Endothelial cell of umbilical vein (primary cell): ENCODE measurements at regions not wholly inside any gene's neighbourhood (a gene's known extent, or its start where the extent isn't known, plus 50 kb on each side); places are given as distances from the start of the nearest gene placed in this dataset.

Experiments used
- BruUV-seq: library from RNA; stranded (reverse); fragments of 400-500 nt; replicated peaks from 2 replicates; lab custom pipeline; 2021; lab: Mats Ljungman, UMichigan
- CTCF ChIA-PET: fragments of 300-600, 350-600 bp; sonication (Branson Sonifier 250); formaldehyde crosslinking; loops from one replicate; lab custom pipeline; 2021; ENCODE audit warnings: antibody characterized with exemption, inconsistent platforms; lab: Charles Lee
- POLR2A ChIA-PET: fragments of 300-600, 350-600 bp; sonication (Branson Sonifier 250); formaldehyde crosslinking; loops from one replicate; lab custom pipeline; 2021; ENCODE audit warnings: antibody characterized with exemption, inconsistent platforms; lab: Charles Lee
- DNase-seq: peaks from one replicate; pipeline ENCODE4 v3.0.0-alpha.2; 2011; ENCODE audit warnings: low read depth, low spot score
- FAIRE-seq: peaks from 2 replicates; lab custom pipeline; 2011; peaks lifted over from hg19 to GRCh38; lab: Jason Lieb, UNC
- H2AFZ ChIP-seq: 2 replicates; pipeline ENCODE4 v1.6.0; 2012; ENCODE audit warnings: low read depth, low read length, control low read depth, inconsistent platforms
- H3K27ac ChIP-seq: 2 replicates; pipeline ENCODE4 v1.5.1; 2011; ENCODE audit warnings: low read depth, mild to moderate bottlenecking, control low read depth, low read length, moderate library complexity; ENCODE audit not compliant: insufficient read depth
- H3K27me3 ChIP-seq, 2 experiments: 2 replicates each; pipeline versions ENCODE4 v1.6.0 to v1.6.1; 2011; ENCODE audit warnings: low read length in 2 of 2, mixed read lengths in 1 of 2; ENCODE audit not compliant: control insufficient read depth in 2 of 2, insufficient read depth in 2 of 2
- H3K36me3 ChIP-seq, 2 experiments: 2 replicates in 1 of 2; 3 replicates in 1 of 2; pipeline ENCODE4 v1.5.1; 2011; ENCODE audit warnings: low read length in 2 of 2, mild to moderate bottlenecking in 1 of 2, moderate library complexity in 1 of 2; ENCODE audit not compliant: control insufficient read depth in 2 of 2, insufficient read depth in 2 of 2; ENCODE audit errors: extremely low read depth in 1 of 2
- H3K4me1 ChIP-seq: 3 replicates; pipeline ENCODE4 v1.5.1; 2011; ENCODE audit warnings: mild to moderate bottlenecking, low read length; ENCODE audit not compliant: control insufficient read depth, insufficient read depth; ENCODE audit errors: extremely low read depth
- H3K4me2 ChIP-seq: 2 replicates; pipeline ENCODE4 v1.6.1; 2011; ENCODE audit warnings: low read length, control low read depth, mixed read lengths; ENCODE audit not compliant: insufficient read depth
- H3K4me3 ChIP-seq, 3 experiments: fragments of 200-600 bp in 1 of 3; sonication (generic), shearing (Covaris generic) in 1 of 3; replicated peaks in 1 of 3; 2 replicates each; pipeline ENCODE4 v1.5.1; 2011 to 2016; ENCODE audit warnings: control low read depth in 3 of 3, low read length in 3 of 3, mild to moderate bottlenecking in 2 of 3, inconsistent platforms in 1 of 3, low read depth in 1 of 3, moderate library complexity in 1 of 3; ENCODE audit not compliant: insufficient read depth in 1 of 3
- H3K79me2 ChIP-seq: 2 replicates; pipeline ENCODE4 v1.6.0; 2012; ENCODE audit warnings: low read length, inconsistent platforms; ENCODE audit not compliant: control insufficient read depth, insufficient read depth
- H3K9ac ChIP-seq: replicated peaks from 2 replicates; pipeline ENCODE3; 2011; ENCODE audit warnings: low read length, control low read depth; ENCODE audit not compliant: insufficient read depth; ENCODE audit errors: extremely low read depth
- H3K9me1 ChIP-seq: replicated peaks from 3 replicates; pipeline ENCODE4 v1.6.0; 2011; ENCODE audit warnings: mild to moderate bottlenecking, low read length; ENCODE audit not compliant: control insufficient read depth, insufficient read depth; ENCODE audit errors: extremely low read depth
- H3K9me3 ChIP-seq: replicated peaks from 2 replicates; pipeline ENCODE4 v1.5.1; 2012; ENCODE audit warnings: low read length, inconsistent platforms; ENCODE audit not compliant: control insufficient read depth, insufficient read depth
- H4K20me1 ChIP-seq: replicated peaks from 2 replicates; pipeline ENCODE3; 2011; ENCODE audit warnings: mild to moderate bottlenecking, low read length; ENCODE audit not compliant: control insufficient read depth, insufficient read depth; ENCODE audit errors: extremely low read depth
- EZH2 ChIP-seq: IDR thresholded peaks from 2 replicates; pipeline ENCODE4 v1.6.1; 2012; ENCODE audit warnings: borderline replicate concordance, low read depth, mild to moderate bottlenecking, moderate library complexity, low read length, inconsistent platforms; ENCODE audit not compliant: severe bottlenecking
- FOS ChIP-seq: IDR thresholded peaks from 2 replicates; pipeline ENCODE4 v1.6.1; 2011; ENCODE audit warnings: mild to moderate bottlenecking, low read length, moderate library complexity, borderline replicate concordance; ENCODE audit not compliant: insufficient read depth
- GATA2 ChIP-seq: IDR thresholded peaks from 2 replicates; pipeline ENCODE4 v1.7.0; 2011; ENCODE audit warnings: low read depth, mild to moderate bottlenecking, moderate library complexity, mixed read lengths, low read length; ENCODE audit not compliant: insufficient read length, insufficient read depth
- POLR2A ChIP-seq: IDR thresholded peaks from 2 replicates; pipeline ENCODE4 v1.6.1; 2012; ENCODE audit warnings: low read depth, mild to moderate bottlenecking, control low read depth, low read length
- dilution Hi-C: fragments of 300-500 bp; cut with MboI; formaldehyde crosslinking; loops from one replicate; pipeline ENCODE4 v1.15.0; 2019; ENCODE audit warnings: low sequenced_read_pairs; ENCODE audit not compliant: extremely low pct_ligation_motif_present
- intact Hi-C: fragments of 100-400 bp; cut with micrococcal nuclease; formaldehyde crosslinking; loops from one replicate; pipeline ENCODE4 v1.10.0; 2022
- TF ChIP-seq, protein P1 (sequence below), 2 donors: IDR thresholded peaks; 1 replicate in 1 of 2; 2 replicates in 1 of 2; pipeline ENCODE4 v1.5.1; 2011; ENCODE audit warnings: low read length in 2 of 2, mild to moderate bottlenecking in 2 of 2, moderate library complexity in 2 of 2, control low read depth in 1 of 2, inconsistent platforms in 1 of 2, low read depth in 1 of 2; ENCODE audit not compliant: insufficient read depth in 1 of 2; ENCODE audit errors: extremely low read depth in 1 of 2
- TF ChIP-seq, protein P2 (sequence below): IDR thresholded peaks from 2 replicates; pipeline ENCODE4 v1.6.1; 2011; ENCODE audit not compliant: insufficient read depth, insufficient read length

DNA sequence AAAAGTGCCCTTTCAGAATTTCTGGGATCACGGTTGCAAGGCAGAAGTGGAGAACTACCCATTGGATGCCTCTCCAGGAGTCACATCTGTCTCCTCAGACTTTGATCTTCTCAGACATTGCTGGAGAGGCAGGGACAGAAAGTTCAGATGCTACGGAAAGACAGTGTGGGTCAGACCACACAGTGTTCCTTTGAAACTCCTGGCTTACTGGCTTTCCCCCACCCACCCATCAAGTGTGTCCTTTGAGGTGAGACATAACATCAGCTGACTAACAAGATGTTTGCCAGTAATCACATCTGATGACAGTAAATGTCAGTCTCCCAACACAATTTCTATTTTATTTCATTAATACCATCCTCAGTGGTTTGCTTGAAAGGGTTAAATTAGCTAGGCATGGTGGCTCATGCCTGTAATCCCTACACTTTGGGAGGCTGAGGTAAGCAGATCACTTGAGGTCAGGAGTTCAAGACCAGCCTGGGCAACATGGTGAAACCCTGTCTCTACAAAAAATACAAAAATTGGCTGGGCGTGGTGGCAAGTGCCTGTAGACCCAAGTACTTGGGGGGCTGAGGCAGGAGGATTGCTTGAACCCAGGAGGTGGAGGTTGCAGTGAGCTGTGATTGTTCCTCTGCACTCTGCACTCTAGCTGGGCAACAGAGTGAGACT lies 67.2 kb upstream of the SNX9 start:
- FAIRE-seq, result no peak

More for the DNA sequence above, 67.2 kb upstream of the SNX9 start:
- no peak overlapping the region for H3K4me2 ChIP-seq
- H3K27ac ChIP-seq, result no peak overlapping the region
- TF ChIP-seq EZH2 (no peak), POLR2A (no peak), GATA2 (no peak), FOS (no peak)
- TF ChIP-seq, protein P1, sequence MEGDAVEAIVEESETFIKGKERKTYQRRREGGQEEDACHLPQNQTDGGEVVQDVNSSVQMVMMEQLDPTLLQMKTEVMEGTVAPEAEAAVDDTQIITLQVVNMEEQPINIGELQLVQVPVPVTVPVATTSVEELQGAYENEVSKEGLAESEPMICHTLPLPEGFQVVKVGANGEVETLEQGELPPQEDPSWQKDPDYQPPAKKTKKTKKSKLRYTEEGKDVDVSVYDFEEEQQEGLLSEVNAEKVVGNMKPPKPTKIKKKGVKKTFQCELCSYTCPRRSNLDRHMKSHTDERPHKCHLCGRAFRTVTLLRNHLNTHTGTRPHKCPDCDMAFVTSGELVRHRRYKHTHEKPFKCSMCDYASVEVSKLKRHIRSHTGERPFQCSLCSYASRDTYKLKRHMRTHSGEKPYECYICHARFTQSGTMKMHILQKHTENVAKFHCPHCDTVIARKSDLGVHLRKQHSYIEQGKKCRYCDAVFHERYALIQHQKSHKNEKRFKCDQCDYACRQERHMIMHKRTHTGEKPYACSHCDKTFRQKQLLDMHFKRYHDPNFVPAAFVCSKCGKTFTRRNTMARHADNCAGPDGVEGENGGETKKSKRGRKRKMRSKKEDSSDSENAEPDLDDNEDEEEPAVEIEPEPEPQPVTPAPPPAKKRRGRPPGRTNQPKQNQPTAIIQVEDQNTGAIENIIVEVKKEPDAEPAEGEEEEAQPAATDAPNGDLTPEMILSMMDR (IDR thresholded peaks at IDR 0.05; ENCODE audit: extremely low read depth in 1 of 2, insufficient read depth in 1 of 2, low read depth in 1 of 2, low read length in 2 of 2), result no peak
- TF ChIP-seq, protein P2, sequence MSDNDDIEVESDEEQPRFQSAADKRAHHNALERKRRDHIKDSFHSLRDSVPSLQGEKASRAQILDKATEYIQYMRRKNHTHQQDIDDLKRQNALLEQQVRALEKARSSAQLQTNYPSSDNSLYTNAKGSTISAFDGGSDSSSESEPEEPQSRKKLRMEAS, result no peak
- peak overlapping the region; percentile 14 for H2AFZ ChIP-seq
- intact Hi-C loops (loop anchor here (1.0 kb wide), 4 partner anchors 67 to 376 kb away; partner anchors contain the start of gene SNX9), dilution Hi-C loops (no loop called here)
- DNase-seq, result no peak
- no peaks in the 10 kb centered on the region for H3K79me2 ChIP-seq
- no peaks in the 10 kb centered on the region for H3K27me3 ChIP-seq
- peaks cover 37% of the 10 kb centered on the region for H3K4me1 ChIP-seq
- no peaks in the 10 kb centered on the region for H3K9me3 ChIP-seq
- H4K20me1 ChIP-seq, result no peaks in the 10 kb centered on the region
- H3K36me3 ChIP-seq, result no peaks in the 10 kb centered on the region
- ChIA-PET POLR2A (no interaction called here), CTCF (interaction anchor here (0.9 to 10.6 kb wide), 16 partner anchors 8 to 441 kb away, joined by 3 to 235 read pairs (median 4); no protein-coding TSS in a partner anchor)
- no TSS peak for BruUV-seq
- H3K9me1 ChIP-seq, result no peaks in the 10 kb centered on the region
- no peak overlapping the region for H3K4me3 ChIP-seq
- H3K9ac ChIP-seq, result no peak overlapping the region
